ENCODE measurements at regions not wholly inside any gene's neighbourhood (a gene's known extent, or its start where the extent isn't known, plus 50 kb on each side); places are given as distances from the start of the nearest gene placed in this dataset.

- no peak for DNase-seq (ENCODE audit: low read depth, low spot score)
- dilution Hi-C loops (cut with MboI; ENCODE audit: extremely low pct_ligation_motif_present, low sequenced_read_pairs) = no loop called here
- peaks cover 10% of the 10 kb centered on the region for H3K9me3 ChIP-seq (ENCODE audit: control insufficient read depth, low read depth, low read length)
- no peaks in the 10 kb centered on the region for H3K79me2 ChIP-seq (ENCODE audit: control insufficient read depth, insufficient read depth, low read length)
- H3K36me3 ChIP-seq (ENCODE audit: control insufficient read depth in 2 of 2, extremely low read depth in 1 of 2, insufficient read depth in 2 of 2, low read length in 2 of 2) = no peaks in the 10 kb centered on the region
- no peak overlapping the region for H3K27ac ChIP-seq (ENCODE audit: control insufficient read depth, insufficient read depth, low read length)
- no peak overlapping the region for H3K9ac ChIP-seq (ENCODE audit: control insufficient read depth, extremely low read depth, insufficient read depth, low read length)
- H3K4me2 ChIP-seq (ENCODE audit: control insufficient read depth, extremely low read depth, insufficient read depth, low read depth, low read length) = no peak overlapping the region
- no peak for FAIRE-seq
- no peak overlapping the region for H2AFZ ChIP-seq (ENCODE audit: control insufficient read depth, low read length)
- no peaks in the 10 kb centered on the region for H3K9me1 ChIP-seq (ENCODE audit: control insufficient read depth, extremely low read depth, insufficient read depth, low read length)
- no peak for TF ChIP-seq EZH2 (IDR thresholded peaks at IDR 0.05; ENCODE audit: low read length)
- no peak for TF ChIP-seq CTCF (optimal IDR thresholded peaks at IDR 0.05 in 1 of 3, IDR thresholded peaks at IDR 0.05 in 1 of 3, conservative IDR thresholded peaks at IDR 0.05 in 1 of 3; ENCODE audit: extremely low read depth in 1 of 3, insufficient read depth in 2 of 3, low read length in 3 of 3)
- no peak overlapping the region for H3K4me3 ChIP-seq (ENCODE audit: control insufficient read depth in 2 of 3, extremely low read depth in 1 of 3, insufficient read depth in 2 of 3, low read depth in 1 of 3, low read length in 3 of 3)
- no peaks in the 10 kb centered on the region for H4K20me1 ChIP-seq (ENCODE audit: control insufficient read depth, extremely low read depth, insufficient read depth, low read length)
- no peaks in the 10 kb centered on the region for H3K4me1 ChIP-seq (ENCODE audit: control insufficient read depth, extremely low read depth, insufficient read depth, low read length)
- H3K27me3 ChIP-seq (ENCODE audit: control insufficient read depth, extremely low read depth, insufficient read depth, low read length) = no peaks in the 10 kb centered on the region
Measured at GRCh38 chr13:111633401-111633800, 313.0 kb downstream of the TEX29 start.

- H3K4me2 ChIP-seq (ENCODE audit: control insufficient read depth, extremely low read depth, insufficient read depth, low read depth, low read length) = no peak overlapping the region
- H3K9ac ChIP-seq (ENCODE audit: control insufficient read depth, extremely low read depth, insufficient read depth, low read length) = no peak overlapping the region
- H4K20me1 ChIP-seq (ENCODE audit: control insufficient read depth, extremely low read depth, insufficient read depth, low read length) = no peaks in the 10 kb centered on the region
- no peak for TF ChIP-seq CTCF (optimal IDR thresholded peaks at IDR 0.05 in 1 of 3, IDR thresholded peaks at IDR 0.05 in 1 of 3, conservative IDR thresholded peaks at IDR 0.05 in 1 of 3; ENCODE audit: extremely low read depth in 1 of 3, insufficient read depth in 2 of 3, low read length in 3 of 3)
- no peak for TF ChIP-seq EZH2 (IDR thresholded peaks at IDR 0.05; ENCODE audit: low read length)
- no peaks in the 10 kb centered on the region for H3K9me1 ChIP-seq (ENCODE audit: control insufficient read depth, extremely low read depth, insufficient read depth, low read length)
- FAIRE-seq = no peak
- no peak overlapping the region for H3K27ac ChIP-seq (ENCODE audit: control insufficient read depth, insufficient read depth, low read length)
- no peak overlapping the region for H3K4me3 ChIP-seq (ENCODE audit: control insufficient read depth in 2 of 3, extremely low read depth in 1 of 3, insufficient read depth in 2 of 3, low read depth in 1 of 3, low read length in 3 of 3)
- DNase-seq (ENCODE audit: low read depth, low spot score) = no peak
- peaks cover 6% of the 10 kb centered on the region for H3K9me3 ChIP-seq (ENCODE audit: control insufficient read depth, low read depth, low read length)
- H3K27me3 ChIP-seq (ENCODE audit: control insufficient read depth, extremely low read depth, insufficient read depth, low read length) = no peaks in the 10 kb centered on the region
- H2AFZ ChIP-seq (ENCODE audit: control insufficient read depth, low read length) = no peak overlapping the region
- H3K36me3 ChIP-seq (ENCODE audit: control insufficient read depth in 2 of 2, extremely low read depth in 1 of 2, insufficient read depth in 2 of 2, low read length in 2 of 2) = no peaks in the 10 kb centered on the region
- dilution Hi-C loops (cut with MboI; ENCODE audit: extremely low pct_ligation_motif_present, low sequenced_read_pairs) = no loop called here
- H3K4me1 ChIP-seq (ENCODE audit: control insufficient read depth, extremely low read depth, insufficient read depth, low read length) = no peaks in the 10 kb centered on the region
- H3K79me2 ChIP-seq (ENCODE audit: control insufficient read depth, insufficient read depth, low read length) = no peaks in the 10 kb centered on the region
Measured at GRCh38 chr13:111634410-111634809, 314.0 kb downstream of the TEX29 start.

Data from keratinocyte (primary cell).